ENCODE measurements at regions not wholly inside any gene's neighbourhood (a gene's known extent, or its start where the extent isn't known, plus 50 kb on each side); places are given as distances from the start of the nearest gene placed in this dataset.
"Not testable (repeated sequence)": the region's sequence is repeated elsewhere in the genome, so short reads cannot be mapped to it uniquely, and the experiment has no call there.

DNA sequence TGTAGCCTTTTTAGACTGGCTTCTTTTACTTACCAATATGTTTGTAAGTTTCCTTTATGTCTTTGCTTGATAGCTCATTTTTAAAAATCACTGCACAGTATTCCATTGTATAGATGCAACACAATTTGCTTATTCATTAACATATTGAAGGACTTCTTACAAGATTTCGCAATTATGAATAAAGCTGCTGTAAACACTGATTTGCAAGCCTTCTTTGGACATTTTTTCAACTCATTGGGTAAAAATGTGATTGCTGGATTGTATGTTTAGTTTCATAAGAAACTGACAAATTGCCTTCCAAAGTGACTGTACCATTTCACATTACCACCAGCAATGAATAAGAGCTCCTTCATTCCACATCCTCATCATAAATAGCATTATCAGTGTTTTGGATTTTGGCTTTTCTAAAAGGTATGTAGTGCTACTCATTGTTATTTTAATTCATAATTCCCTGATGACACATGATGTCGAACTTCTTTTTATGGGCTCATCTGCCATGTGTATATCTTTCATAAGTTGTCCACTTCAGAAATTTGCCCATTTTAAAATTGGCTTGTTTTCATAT is 80.7 kb downstream of the TFAP2B start:
- no peak for DNase-seq

DNA sequence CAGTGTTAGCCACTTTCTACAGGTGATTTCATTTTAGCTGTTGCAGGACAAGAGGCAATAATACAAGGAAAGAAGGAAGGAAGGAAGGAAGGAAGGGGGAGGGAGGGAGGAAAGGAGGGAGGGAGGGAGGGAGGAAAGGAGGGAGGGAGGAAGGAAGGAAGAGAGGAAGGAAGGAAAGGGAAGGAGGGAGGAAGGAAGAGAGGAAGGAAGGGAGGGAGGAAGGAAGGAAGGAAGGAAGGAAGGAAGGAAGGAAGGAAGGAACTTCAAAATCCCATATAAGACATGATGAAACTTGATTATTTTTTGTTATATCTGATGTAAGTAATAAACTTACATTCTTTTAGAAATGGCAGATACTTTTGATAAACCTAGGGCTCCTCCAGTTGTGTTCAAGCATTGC is 83.6 kb downstream of the TFAP2B start:
- no peak for DNase-seq

DNA sequence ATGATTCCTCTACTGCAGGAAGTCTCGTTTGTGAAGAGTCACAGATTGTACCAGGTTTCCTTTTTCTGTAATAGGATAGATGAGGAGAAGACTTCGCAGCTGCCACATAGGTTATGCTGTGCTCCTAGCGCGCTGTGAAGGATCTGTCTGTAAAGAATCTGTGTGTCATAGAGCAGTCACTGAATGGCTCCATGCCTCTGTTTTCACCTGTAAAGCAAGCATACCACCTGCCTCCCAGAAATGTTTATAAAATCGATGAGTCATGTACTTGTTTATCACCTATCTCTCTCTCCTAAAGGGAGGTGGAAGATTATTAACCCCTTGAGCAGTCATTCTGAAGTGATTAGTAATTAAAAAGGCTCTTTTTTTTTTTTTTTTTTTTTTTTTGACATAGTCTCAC is 86.6 kb downstream of the TFAP2B start:
- no peak for DNase-seq

- DNase-seq = no peak
Observed at GRCh38 chr6:50907565-50907964, 88.9 kb downstream of the TFAP2B start.

GRCh38 chr6:50913105-50913770 is 94.6 kb downstream of the TFAP2B start:
- no peak for DNase-seq

GRCh38 chr6:50921378-50921777 is 102.7 kb downstream of the TFAP2B start:
- not testable (repeated sequence) for DNase-seq

DNA sequence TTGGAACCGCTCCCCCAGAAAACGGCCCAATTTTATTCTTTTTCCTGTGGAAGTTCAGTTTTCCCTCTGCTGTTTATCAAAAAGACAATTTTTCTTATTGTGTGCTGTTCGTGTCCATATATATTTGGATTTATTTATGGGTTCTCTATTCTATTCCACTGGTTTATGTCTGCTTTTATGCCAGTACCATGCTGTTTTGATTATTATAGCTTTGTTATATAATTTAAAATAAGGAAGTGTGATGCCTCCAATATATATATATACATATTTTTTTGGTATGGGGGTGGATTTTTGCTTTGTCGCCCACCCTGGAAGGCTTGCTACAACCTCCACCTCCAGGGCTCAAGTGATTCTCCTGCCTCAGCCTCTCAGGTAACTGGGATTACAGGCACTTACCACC is 103.3 kb downstream of the TFAP2B start:
- DNase-seq = no peak

DNA sequence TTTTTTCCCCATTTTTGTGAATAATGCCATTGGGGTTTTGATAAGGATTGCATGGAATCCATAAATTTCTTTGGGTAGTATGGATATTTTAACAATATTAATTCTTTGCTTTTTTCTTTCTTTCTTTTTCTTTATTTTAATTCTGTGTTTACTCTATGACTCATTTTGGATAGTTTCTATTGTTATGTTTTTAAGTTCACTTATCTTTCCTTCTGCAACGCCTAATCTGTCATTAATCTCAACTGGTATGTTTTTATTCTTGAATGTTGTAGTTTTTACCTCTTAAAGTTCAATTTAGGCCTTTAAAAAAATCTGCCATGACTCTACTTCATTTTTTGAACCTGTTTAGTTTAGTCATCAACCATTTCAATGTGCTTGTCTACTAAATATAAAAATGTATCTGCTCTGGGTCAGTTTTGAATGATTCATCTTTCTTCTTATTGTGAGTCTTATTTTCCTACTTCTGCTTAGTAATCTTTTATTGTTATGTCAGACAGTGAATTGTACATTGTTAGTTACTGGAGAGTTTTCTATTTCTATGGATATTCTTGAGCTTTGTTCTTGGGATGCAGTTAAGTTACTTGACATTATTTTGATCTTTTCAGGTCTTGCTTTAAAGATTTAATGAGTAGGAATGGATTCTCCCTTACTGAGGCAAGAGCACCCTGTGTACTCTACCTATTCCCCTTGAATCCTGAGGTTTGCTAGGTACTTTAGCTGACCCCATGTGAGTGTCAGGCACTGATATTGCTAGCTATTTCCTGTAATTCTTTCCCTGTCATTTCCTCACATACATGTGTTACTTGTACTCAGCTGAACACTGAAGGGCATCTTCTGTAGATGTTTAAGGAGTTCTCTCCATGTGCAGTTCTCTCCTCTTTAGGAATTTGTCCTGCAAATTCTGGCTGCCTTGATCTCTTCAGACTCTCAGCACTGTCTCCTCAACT is 104.2 kb downstream of the TFAP2B start:
- DNase-seq = no peak

GRCh38 chr6:50924758-50925157 is 106.1 kb downstream of the TFAP2B start:
- DNase-seq = no peak

- no peak for DNase-seq
Observed at GRCh38 chr6:50925548-50925947, 106.9 kb downstream of the TFAP2B start.

DNA sequence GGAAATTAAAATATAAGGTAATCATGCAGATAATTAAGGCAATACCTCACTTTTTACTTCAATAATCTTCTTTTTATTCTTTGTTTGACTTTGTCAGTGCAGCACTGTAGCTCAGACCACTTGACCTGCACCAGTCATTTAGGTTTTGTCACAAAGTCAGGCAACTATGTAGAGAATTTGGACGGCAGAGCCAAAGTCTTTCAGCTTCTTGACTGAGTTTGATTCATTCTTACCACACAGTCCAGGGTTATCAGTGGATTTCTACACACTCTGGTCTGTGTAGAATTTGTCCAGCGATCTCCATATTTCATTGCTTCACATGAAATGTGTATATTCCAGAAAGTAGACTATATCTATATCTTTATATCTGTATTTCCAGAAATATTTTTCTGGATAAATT is 107.3 kb downstream of the TFAP2B start:
- no peak for DNase-seq

- no peak for DNase-seq
Observed at GRCh38 chr6:50927800-50928199, 109.1 kb downstream of the TFAP2B start.

DNA sequence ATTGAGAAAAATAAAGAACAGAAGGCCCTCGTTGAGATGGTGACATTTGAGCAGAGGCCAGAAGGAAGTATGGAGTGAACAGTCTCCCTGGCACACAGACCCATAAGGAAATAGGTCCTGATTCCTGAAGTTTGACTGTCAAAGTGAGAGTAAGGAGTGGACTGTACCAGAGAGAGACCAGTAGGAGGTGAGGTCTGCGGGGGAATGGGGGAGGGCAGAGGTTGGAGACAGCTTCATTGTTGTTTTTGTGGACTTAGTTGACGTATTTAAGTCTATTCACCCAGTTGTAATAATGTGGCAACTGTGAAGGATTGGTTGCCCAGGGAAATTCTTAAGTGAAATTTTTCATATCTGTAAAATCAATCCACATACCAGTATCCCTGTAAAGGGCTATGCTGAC is 110.7 kb downstream of the TFAP2B start:
- no peak for DNase-seq

GRCh38 chr6:50935442-50935841 is 116.8 kb downstream of the TFAP2B start:
- DNase-seq = no peak

DNA sequence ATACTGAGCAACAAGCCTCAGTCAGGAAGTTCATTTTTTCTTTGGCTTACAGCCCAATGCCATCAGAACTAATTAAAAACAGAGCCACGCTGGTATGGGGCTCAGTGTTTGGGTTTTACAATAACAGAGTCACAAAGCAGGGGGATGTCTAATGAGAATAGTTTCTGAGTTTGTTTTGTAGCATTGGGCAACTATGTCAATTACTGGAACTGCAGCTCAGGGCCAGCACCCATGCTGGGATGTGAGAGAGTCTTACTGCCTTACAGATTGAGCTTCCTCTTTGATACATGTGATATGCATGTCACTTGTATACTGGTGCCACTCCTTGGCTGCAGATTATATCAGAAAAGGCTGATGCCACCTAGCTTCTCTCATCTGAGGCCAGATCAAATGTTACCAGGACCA is 117.6 kb downstream of the TFAP2B start:
- no peak for DNase-seq

GRCh38 chr6:50939931-50940330 is 121.3 kb downstream of the TFAP2B start:
- no peak for DNase-seq

- no peak for DNase-seq
Observed at GRCh38 chr6:50945789-50946188, 127.1 kb downstream of the TFAP2B start.

- no peak for DNase-seq
Observed at GRCh38 chr6:50952092-50952907, 133.6 kb downstream of the TFAP2B start.

DNA sequence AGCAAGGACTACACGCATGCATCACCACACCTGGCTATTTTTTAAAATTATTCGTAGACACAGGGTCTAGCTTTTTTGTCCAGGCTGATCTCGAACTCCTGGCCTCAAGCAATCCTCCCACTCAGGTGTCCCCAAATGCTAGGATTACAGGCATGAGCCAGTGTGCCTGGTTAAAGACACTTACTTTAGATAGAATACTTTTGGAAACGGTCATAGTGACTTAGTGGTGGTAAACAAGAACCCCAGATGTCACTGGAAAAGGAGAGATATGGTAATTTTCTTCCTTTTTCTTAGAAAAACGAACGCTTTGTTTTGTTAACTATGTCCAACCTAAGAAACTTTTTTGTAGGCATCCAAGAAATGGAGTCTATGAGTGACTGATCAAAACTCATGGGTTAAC is 137.3 kb downstream of the TFAP2B start:
- no peak for DNase-seq

DNA sequence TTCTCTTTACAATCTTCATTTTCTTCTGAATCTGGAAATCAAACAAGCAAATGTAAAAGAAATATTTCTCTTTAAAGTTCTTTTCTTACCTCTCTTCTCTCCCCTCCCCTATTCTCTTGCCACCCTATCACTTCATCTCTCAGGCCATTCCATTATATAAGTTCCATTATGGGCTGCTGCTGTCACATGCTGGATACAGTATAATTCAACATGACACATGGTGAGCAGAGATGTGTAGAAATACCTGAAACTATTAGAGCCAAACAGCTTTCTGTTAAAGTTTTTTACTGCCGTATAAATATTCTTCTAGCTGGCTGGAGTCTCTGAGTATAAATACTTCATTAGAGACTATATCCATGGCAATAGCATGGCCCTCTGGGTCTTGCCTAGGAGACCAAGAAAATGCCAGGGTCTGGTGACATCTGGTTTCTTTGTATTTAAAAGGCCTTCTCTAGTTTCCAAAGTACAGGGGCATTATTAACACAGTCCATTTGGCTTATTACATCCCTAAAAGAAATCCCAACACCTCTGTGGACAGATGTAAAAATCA is 139.6 kb downstream of the TFAP2B start:
- DNase-seq = no peak

DNA sequence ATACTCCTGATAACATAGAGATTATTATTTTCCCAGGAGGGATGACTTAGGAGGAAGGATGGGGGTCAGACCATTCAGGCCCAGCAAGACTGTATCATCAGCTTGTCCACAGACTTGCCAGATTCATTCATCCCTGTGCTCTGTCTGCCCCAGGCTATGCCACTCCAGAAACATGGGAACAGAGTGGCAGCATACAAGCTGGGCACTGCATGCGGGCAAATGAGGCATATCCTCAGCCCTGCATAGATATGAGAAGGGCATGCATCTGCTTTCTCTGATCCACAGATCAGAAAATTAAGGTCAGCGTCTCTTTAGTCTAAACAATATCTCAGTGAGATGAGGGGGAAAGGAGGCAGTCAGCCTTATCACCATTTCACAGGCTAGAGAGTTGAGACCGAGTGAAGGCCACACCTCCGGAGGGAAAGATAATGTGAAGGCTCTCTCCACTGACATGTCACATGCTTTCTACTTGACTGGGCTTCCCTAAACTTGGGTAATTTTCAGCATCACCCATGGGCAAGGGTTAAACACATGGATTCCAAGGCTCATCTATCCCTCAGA is 140.5 kb downstream of the TFAP2B start:
- DNase-seq = no peak

GRCh38 chr6:50961611-50962010 is 142.9 kb downstream of the TFAP2B start:
- DNase-seq = no peak
